ENCODE measurements at regions not wholly inside any gene's neighbourhood (a gene's known extent, or its start where the extent isn't known, plus 50 kb on each side); places are given as distances from the start of the nearest gene placed in this dataset.

GRCh38 chr2:43039376-43040080, 186.9 kb downstream of the ZFP36L2 start:
- in situ Hi-C loops (cut with MboI; ENCODE audit: low sequenced_read_pairs) = no loop called here

GRCh38 chr2:43038696-43039094, 187.7 kb downstream of the ZFP36L2 start:
- in situ Hi-C loops (cut with MboI; ENCODE audit: low sequenced_read_pairs) = no loop called here

DNA sequence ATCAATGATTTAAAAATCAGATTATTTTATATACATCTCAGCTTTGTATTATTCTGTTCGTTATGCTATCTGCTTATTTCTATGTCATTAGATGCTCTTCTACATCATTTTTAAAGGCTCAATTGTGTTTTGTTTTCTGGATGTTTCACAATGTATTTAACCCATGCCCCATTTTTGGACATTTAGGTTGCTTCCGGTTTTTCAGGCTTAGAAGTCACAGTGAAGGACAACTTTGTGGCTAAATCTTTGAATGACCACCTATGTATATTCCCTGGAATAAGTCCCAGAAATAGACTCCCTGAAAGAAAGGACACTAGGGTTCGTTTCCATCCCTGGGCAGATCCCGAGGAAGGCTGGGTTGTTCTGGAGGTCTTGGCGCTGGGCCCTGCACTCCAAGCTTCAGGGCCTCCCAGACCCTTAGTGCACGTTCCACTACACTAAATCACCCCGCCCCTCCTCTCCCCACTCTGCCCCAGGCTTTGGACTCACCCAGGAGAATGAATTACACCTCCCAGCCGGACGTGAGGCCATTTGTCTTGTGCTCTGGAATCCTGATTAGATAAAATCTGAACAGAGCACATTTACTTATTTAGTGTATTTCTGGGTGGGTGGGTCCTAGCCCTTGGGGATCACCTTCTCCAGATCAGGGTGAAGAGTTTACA, 188.2 kb downstream of the ZFP36L2 start:
- in situ Hi-C loops (cut with MboI; ENCODE audit: low sequenced_read_pairs) = no loop called here

GRCh38 chr2:43035922-43036321, 190.5 kb downstream of the ZFP36L2 start:
- in situ Hi-C loops (cut with MboI; ENCODE audit: low sequenced_read_pairs) = no loop called here

DNA sequence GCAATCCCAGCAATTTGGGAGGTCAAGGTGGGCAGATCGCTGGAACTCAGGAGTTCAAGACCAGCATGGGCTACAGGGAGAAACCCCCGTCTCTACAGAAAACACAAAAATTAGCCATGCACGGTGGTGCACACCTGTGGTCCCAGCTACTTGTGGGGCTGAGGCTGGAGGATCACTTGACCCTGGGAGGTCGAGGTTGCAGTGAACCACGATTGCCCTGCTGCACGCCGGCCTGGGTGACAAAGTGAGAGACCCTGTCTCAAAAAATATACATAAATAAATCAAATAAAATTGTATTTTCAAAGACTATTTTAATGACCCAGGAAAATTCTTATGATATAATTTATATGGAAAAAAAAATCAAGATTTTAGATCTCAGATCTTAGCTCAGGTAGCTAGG, 191.5 kb downstream of the ZFP36L2 start:
- in situ Hi-C loops (cut with MboI; ENCODE audit: low sequenced_read_pairs) = no loop called here

DNA sequence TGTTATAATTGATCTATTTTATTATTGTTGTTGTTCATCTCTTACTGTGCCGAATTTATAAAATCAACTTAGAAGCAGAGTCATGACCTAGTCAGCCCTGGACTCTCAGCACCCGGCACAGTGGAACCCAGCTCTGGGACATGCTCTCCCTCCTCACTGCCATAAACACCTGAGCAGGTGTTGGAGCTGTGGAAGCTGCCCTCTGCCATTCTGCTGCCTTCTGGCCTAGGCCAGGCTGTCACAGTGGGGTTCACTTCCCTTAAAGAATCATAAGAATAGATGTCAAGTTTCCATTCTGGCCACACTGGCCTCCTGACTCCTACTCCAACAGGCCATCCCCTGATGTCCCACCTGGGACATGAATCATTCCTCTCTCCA, 192.2 kb downstream of the ZFP36L2 start:
- in situ Hi-C loops (cut with MboI; ENCODE audit: low sequenced_read_pairs) = no loop called here

GRCh38 chr2:43033466-43034241, 192.8 kb downstream of the ZFP36L2 start:
- in situ Hi-C loops (cut with MboI; ENCODE audit: low sequenced_read_pairs) = no loop called here

DNA sequence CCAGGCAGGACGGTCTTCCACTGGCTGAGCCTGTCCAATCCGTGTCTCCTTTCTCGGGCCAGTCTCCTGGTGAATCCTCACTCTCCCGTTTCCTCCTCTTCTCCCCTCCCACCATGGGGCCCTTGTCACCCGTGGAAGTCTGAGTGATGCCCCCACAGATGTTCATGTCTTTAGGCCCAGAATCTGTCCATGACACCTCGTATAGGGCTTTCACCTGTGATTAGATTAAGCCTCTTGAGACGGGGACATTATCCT, 193.5 kb downstream of the ZFP36L2 start:
- in situ Hi-C loops (cut with MboI; ENCODE audit: low sequenced_read_pairs) = no loop called here

- in situ Hi-C loops (cut with MboI; ENCODE audit: low sequenced_read_pairs) = no loop called here
Observed at GRCh38 chr2:43032213-43033015, 194.0 kb downstream of the ZFP36L2 start.

- in situ Hi-C loops (cut with MboI; ENCODE audit: low sequenced_read_pairs) = no loop called here
Observed at GRCh38 chr2:43031471-43032212, 194.8 kb downstream of the ZFP36L2 start.

GRCh38 chr2:43030551-43031307, 195.7 kb downstream of the ZFP36L2 start:
- in situ Hi-C loops (cut with MboI; ENCODE audit: low sequenced_read_pairs) = no loop called here

DNA sequence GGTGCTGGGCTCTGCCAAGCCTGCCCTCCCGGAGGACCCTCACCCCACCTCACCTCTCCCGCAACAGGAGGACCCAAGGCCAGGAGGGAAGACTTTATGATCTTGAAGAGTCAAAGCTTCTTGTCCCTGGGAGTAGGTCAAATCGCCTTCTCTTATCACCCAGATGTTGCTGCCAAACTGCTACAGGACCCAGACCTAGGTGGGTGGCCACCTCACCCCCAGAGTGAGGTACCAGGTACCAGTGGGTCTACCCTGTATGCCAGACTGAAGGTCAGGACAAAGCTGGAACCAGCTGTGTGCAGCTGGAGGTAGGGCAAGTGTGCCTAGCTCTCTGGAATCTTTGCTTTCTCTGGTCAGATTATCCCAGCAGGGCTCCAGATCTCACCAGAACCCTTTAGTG, 197.2 kb downstream of the ZFP36L2 start:
- in situ Hi-C loops (cut with MboI; ENCODE audit: low sequenced_read_pairs) = no loop called here

- in situ Hi-C loops (cut with MboI; ENCODE audit: low sequenced_read_pairs) = no loop called here
Observed at GRCh38 chr2:43028188-43028587, 198.2 kb downstream of the ZFP36L2 start.

- in situ Hi-C loops (cut with MboI; ENCODE audit: low sequenced_read_pairs) = no loop called here
Observed at GRCh38 chr2:43027097-43027873, 199.1 kb downstream of the ZFP36L2 start.

DNA sequence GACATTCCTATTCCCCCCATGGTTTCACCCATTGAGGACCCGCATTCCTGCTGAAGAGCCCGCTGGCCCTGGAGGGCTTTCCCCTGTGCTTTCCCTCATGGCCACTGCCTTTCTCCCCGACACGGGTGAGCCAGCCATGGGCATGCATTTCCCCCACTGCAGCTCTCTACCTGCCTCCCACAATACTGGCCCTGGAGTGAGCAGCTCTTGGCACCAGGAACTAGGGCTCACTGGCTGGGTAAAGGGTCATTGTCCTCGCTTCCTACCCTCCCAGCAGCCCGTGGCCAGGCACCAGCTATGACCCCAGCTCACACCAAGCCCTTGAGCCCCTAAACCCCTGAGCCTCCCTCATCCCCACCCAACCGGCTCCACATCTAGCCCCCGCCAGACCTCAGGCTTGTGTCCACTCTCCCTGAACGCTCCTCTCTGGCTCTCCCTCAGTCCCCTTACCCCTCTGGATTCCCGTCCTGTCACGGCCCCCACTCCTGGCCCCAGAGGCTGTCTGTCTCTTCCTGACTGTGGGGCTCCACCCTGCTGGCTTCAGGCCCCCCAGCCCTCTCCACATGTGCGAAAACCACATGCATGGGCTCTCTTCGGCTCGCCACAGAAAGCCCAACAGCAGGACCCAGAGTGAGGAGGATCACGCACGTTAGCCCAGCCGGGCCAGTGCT, 199.8 kb downstream of the ZFP36L2 start:
- in situ Hi-C loops (cut with MboI; ENCODE audit: low sequenced_read_pairs) = no loop called here

- in situ Hi-C loops (cut with MboI; ENCODE audit: low sequenced_read_pairs) = no loop called here
Observed at GRCh38 chr2:43025709-43026295, 200.6 kb downstream of the ZFP36L2 start.

- in situ Hi-C loops (cut with MboI; ENCODE audit: low sequenced_read_pairs) = no loop called here
Observed at GRCh38 chr2:43024515-43025011, 201.8 kb downstream of the ZFP36L2 start.
